ENCODE measurements at regions not wholly inside any gene's neighbourhood (a gene's known extent, or its start where the extent isn't known, plus 50 kb on each side); places are given as distances from the start of the nearest gene placed in this dataset.

GRCh38 chr9:108562176-108562575 lies 293.6 kb downstream of the ACTL7B start:
- TF ChIP-seq, protein P1, sequence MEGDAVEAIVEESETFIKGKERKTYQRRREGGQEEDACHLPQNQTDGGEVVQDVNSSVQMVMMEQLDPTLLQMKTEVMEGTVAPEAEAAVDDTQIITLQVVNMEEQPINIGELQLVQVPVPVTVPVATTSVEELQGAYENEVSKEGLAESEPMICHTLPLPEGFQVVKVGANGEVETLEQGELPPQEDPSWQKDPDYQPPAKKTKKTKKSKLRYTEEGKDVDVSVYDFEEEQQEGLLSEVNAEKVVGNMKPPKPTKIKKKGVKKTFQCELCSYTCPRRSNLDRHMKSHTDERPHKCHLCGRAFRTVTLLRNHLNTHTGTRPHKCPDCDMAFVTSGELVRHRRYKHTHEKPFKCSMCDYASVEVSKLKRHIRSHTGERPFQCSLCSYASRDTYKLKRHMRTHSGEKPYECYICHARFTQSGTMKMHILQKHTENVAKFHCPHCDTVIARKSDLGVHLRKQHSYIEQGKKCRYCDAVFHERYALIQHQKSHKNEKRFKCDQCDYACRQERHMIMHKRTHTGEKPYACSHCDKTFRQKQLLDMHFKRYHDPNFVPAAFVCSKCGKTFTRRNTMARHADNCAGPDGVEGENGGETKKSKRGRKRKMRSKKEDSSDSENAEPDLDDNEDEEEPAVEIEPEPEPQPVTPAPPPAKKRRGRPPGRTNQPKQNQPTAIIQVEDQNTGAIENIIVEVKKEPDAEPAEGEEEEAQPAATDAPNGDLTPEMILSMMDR (IDR thresholded peaks at IDR 0.05) = no peak
- TF ChIP-seq POLR2A (IDR thresholded peaks at IDR 0.05) (no peak), EP300 (IDR thresholded peaks at IDR 0.05) (no peak)
